ENCODE measurements at regions not wholly inside any gene's neighbourhood (a gene's known extent, or its start where the extent isn't known, plus 50 kb on each side); places are given as distances from the start of the nearest gene placed in this dataset.

DNA sequence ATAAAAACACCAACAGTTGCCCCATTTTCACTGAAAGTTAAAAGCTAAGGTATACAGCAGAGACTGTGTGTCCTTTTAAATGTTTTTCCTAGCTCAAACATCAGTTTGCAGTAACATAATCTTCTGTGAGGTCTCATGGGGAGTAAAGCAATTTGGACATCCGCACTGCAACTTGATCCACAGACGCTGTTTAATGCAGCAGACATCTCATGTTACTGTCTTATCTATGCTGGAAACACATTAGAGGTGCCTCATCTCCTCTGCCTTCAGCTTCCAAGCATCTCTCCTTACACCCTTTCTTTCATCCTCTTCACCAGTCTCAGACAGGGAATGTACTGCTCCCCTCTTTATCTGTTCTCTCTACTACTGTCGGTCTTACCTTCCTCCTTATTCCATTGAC lies 53.7 kb upstream of the ATP11B start:
- TF ChIP-seq, protein P1, sequence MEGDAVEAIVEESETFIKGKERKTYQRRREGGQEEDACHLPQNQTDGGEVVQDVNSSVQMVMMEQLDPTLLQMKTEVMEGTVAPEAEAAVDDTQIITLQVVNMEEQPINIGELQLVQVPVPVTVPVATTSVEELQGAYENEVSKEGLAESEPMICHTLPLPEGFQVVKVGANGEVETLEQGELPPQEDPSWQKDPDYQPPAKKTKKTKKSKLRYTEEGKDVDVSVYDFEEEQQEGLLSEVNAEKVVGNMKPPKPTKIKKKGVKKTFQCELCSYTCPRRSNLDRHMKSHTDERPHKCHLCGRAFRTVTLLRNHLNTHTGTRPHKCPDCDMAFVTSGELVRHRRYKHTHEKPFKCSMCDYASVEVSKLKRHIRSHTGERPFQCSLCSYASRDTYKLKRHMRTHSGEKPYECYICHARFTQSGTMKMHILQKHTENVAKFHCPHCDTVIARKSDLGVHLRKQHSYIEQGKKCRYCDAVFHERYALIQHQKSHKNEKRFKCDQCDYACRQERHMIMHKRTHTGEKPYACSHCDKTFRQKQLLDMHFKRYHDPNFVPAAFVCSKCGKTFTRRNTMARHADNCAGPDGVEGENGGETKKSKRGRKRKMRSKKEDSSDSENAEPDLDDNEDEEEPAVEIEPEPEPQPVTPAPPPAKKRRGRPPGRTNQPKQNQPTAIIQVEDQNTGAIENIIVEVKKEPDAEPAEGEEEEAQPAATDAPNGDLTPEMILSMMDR (IDR thresholded peaks at IDR 0.05; ENCODE audit: low read depth, low read length, missing control alignments) = no peak
- in situ Hi-C loops (cut with HindIII; ENCODE audit: low pct_ligation_motif_present, low sequenced_read_pairs) = no loop called here
- Histone ChIP-seq H3K27ac (no peak overlapping the region), H3K4me3 (ENCODE audit: low read depth, low read length) (no peak overlapping the region), H3K27me3 (replicated peaks) (no peaks in the 10 kb centered on the region), H3K36me3 (replicated peaks) (no peaks in the 10 kb centered on the region)
- peak; percentile 75 for DNase-seq

DNA sequence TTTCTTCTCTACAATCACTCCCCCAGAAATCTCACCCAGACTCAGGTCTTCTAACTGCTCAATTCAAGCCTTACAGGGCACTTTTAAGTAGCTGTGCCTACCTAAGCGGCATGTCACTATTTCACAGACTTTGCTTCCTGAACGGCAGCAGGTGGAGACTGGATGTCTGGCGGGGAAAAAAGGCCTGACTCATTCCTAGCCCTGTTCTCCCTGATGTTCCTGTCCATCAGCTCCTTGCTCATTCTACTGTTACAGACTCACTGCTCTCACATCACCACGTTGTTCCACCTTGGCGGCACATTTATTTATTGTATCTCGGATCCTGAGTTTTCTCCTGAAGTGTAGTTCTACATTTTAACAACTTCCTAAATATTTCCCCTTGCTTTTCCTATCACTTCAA lies 52.6 kb upstream of the ATP11B start:
- no peak for DNase-seq
- Histone ChIP-seq H3K27me3 (replicated peaks) (no peaks in the 10 kb centered on the region), H3K4me3 (ENCODE audit: low read depth, low read length) (no peak overlapping the region), H3K27ac (no peak overlapping the region), H3K36me3 (replicated peaks) (no peaks in the 10 kb centered on the region)
- in situ Hi-C loops (cut with HindIII; ENCODE audit: low pct_ligation_motif_present, low sequenced_read_pairs) = no loop called here
- TF ChIP-seq, protein P1 (IDR thresholded peaks at IDR 0.05; ENCODE audit: low read depth, low read length, missing control alignments) = no peak

DNA sequence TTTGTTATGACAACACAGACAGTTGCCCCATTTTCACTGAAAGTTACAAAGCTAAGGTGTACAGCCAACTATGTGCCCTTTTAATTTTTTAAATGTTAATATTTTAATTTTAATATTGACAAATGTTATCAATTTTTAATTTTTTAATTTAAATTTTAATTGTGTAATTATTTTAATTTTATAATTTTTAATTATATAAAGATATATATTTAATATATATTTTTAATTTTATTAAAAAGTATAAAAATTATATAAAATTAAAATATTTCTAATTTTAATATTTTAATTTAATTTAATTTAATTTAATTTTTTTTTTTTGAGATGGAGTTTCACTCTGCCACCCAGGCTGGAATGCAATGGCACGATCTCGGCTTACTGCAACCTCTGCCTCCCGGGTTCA lies 52.1 kb upstream of the ATP11B start:
- no peak overlapping the region for H3K4me3 ChIP-seq (ENCODE audit: low read depth, low read length)
- TF ChIP-seq, protein P1 (IDR thresholded peaks at IDR 0.05; ENCODE audit: low read depth, low read length, missing control alignments) = no peak
- no peaks in the 10 kb centered on the region for H3K36me3 ChIP-seq (replicated peaks)
- no peaks in the 10 kb centered on the region for H3K27me3 ChIP-seq (replicated peaks)
- DNase-seq = no peak
- H3K27ac ChIP-seq = no peak overlapping the region
- in situ Hi-C loops (cut with HindIII; ENCODE audit: low pct_ligation_motif_present, low sequenced_read_pairs) = no loop called here
